Astrocyte of the spinal cord (primary cell): ENCODE measurements at regions not wholly inside any gene's neighbourhood (a gene's known extent, or its start where the extent isn't known, plus 50 kb on each side); places are given as distances from the start of the nearest gene placed in this dataset.

Source experiments
- DNase-seq: peaks from one replicate; pipeline ENCODE4 v3.0.0; 2011; ENCODE audit warnings: low read depth, low spot score
- H3K4me3 ChIP-seq: 2 replicates; pipeline ENCODE4 v1.5.1; 2011; ENCODE audit warnings: low read depth, mild to moderate bottlenecking, low read length, moderate library complexity
- in situ Hi-C: cut with HindIII; loops from 2 replicates; pipeline ENCODE4 v1.10.0; 2017; ENCODE audit warnings: low sequenced_read_pairs
- TF ChIP-seq, protein P1 (sequence below): IDR thresholded peaks from 2 replicates; pipeline ENCODE4 v1.5.1; 2012; ENCODE audit warnings: low read depth, mild to moderate bottlenecking, low read length, inconsistent platforms

DNA sequence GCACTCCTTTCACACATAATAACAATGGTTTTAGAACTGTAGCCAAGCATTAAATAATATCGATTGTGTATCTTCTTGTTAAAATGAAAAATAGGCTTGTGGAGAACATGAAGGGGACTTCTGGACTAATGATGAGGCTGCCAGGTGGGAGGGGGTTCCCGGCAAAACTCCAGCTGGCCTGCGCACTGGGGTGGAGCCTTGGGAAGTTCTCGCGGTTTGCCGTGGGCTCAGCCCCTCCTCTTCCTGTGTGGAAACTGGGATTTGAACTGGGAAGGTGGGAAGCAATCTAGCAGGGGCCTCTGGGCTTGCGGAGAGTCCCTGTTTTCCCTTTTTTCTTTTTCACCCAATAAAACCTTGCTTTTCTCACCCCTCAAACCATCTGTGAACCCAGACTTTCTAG is 113.7 kb upstream of the SLITRK1 start:
- TF ChIP-seq, protein P1, sequence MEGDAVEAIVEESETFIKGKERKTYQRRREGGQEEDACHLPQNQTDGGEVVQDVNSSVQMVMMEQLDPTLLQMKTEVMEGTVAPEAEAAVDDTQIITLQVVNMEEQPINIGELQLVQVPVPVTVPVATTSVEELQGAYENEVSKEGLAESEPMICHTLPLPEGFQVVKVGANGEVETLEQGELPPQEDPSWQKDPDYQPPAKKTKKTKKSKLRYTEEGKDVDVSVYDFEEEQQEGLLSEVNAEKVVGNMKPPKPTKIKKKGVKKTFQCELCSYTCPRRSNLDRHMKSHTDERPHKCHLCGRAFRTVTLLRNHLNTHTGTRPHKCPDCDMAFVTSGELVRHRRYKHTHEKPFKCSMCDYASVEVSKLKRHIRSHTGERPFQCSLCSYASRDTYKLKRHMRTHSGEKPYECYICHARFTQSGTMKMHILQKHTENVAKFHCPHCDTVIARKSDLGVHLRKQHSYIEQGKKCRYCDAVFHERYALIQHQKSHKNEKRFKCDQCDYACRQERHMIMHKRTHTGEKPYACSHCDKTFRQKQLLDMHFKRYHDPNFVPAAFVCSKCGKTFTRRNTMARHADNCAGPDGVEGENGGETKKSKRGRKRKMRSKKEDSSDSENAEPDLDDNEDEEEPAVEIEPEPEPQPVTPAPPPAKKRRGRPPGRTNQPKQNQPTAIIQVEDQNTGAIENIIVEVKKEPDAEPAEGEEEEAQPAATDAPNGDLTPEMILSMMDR: no peak
- in situ Hi-C loops: no loop called here
- peak overlapping the region; percentile 2 for H3K4me3 ChIP-seq
- DNase-seq: no peak

DNA sequence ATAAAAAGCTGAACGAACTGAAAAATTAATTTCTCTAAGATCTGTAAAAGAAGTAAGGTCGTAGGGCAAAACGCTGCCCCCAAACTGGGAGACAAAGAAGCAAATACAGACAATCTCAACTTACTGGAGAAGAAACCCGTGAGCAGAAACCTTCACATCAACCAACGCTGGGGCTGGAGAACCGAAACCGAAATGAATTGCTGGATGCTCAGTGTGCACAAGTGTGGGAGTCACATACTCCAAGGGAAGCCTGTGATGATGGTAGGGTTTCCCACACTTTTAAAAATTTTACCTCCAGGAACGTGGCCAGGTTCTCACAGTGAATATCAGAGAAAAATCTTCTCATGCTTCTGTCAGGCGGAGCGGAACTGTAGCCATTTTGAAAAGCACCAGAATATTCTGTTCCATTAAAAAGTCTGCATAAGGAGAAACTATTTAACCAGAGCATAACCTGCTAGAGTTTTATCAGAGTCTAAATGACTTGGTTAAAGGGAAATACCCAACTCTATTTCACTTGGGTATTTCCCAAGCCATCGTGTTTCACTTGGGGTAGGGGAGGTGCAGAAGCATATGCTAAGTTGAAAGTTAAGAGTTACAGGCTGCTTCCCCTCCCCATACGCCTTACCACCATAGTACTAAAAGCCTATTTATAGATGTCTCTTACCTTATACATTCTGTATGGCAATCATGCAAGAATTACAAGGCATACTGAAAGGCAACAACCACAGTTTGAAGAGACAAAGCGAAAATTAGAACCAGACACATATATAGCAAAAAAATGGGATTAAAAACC is 110.5 kb upstream of the SLITRK1 start:
- TF ChIP-seq, protein P1: no peak
- in situ Hi-C loops: no loop called here
- no peak for DNase-seq
- no peak overlapping the region for H3K4me3 ChIP-seq

DNA sequence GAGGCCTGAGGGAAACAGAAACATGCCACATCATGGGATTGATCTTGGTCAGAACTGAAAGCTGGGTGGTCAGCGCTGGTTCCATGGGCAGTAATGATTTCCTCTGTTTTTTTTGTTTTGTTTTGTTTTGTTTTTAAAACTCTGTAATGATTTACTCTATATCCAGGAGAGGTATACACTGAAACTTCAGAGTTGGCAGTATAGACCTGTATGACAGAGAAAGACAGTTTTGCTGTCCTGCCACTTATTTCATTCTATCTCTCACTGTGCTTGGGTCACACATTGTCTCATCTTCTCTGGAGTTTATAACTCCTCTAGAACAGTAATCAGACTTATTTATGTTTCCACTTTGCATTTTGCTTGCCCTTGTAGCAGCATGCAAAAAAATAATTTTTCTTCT is 105.1 kb upstream of the SLITRK1 start:
- in situ Hi-C loops: no loop called here
- H3K4me3 ChIP-seq: no peak overlapping the region
- no peak for DNase-seq
- TF ChIP-seq, protein P1: no peak

DNA sequence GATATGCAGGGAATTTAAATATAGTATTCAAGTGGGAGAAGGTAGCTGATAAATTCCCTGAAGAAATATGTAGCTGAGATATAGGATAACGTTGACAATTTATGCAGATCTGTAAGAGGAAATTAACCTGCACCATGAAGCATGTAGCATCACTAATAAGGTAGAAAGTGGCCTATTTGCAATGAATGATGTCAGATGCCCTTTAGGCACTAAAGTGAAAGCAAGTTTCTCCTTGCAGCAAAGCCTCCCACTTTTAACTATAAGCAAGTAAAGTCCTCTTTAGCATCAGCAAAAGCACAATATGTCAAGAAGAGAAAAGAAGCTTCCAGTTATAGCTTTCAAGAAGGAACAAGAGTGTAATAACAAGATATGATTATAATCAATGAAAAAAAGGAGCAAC is 102.5 kb upstream of the SLITRK1 start:
- TF ChIP-seq, protein P1: no peak

DNA sequence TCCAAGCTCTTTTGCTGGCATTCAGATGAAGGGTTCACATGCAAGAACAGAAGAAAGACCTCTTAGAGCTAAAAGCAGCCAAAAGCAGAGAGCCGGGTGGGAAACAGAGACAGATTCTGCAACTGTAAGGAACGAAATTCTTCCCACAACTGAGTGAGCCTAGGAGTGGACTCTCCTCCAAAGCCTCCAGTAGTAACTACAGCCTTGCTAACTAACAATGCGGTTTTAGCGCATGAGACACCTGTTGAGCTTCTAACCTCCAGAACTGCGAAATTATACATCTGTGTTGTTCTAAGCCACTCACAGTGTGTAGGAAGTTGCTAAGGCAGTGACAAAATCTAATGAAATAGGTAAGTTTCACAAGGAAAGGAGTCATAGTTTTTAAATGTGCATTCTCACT is 98.1 kb upstream of the SLITRK1 start:
- in situ Hi-C loops: no loop called here
- TF ChIP-seq, protein P1: no peak
- H3K4me3 ChIP-seq: no peak overlapping the region
- DNase-seq: peak; percentile 2

More for the DNA sequence above, 102.5 kb upstream of the SLITRK1 start:
- H3K4me3 ChIP-seq: no peak overlapping the region
- in situ Hi-C loops: no loop called here
- no peak for DNase-seq

DNA sequence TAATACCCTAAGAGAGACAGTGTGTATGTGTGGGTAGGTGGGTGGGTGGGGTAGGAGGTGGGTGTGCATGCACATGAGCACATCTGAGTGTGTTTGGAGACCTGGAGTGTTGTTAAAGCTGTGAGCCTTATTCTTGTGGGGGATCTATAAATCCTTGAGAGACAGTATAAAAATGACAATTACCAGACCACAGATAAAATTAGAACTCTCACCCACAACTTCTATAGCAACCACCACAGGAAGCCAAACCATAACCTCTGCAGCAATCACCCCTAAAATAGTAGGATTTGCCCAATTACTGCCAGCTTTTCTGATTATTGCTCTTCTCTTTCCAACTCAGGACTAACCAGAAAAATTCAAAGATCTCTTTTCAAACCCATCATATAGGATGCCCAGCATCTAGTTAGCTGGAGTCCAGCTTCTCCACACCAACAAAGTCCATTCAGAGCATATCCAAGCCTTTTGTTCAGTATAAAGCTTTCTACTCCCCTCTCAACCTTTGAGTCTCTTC is 93.4 kb upstream of the SLITRK1 start:
- DNase-seq: no peak
- no peak overlapping the region for H3K4me3 ChIP-seq
- in situ Hi-C loops: no loop called here
- TF ChIP-seq, protein P1: no peak
